Ovary (tissue), 3 donors: ENCODE measurements at regions not wholly inside any gene's neighbourhood (a gene's known extent, or its start where the extent isn't known, plus 50 kb on each side); places are given as distances from the start of the nearest gene placed in this dataset.

Experiments used
- EP300 ChIP-seq: sonication (generic); formaldehyde crosslinking; IDR thresholded peaks from one replicate; pipeline ENCODE4 v1.6.1; 2017; ENCODE audit warnings: antibody characterized with exemption
- POLR2A ChIP-seq: fragments of 450-650 bp; IDR thresholded peaks from one replicate; pipeline ENCODE4 v1.6.1; 2017; ENCODE audit warnings: antibody characterized with exemption, mild to moderate bottlenecking, moderate library complexity
- TF ChIP-seq, protein P1 (sequence below), 3 donors: fragments of 450-650 bp in 2 of 3; fragments of 200-600 bp in 1 of 3; IDR thresholded peaks; one replicate each; pipeline versions ENCODE4 v1.5.1 to v1.8.0; 2016 to 2022; ENCODE audit warnings: antibody characterized with exemption in 3 of 3, mild to moderate bottlenecking in 1 of 3
- donor health status: DM: no; HTN: no; CAD: no.

DNA sequence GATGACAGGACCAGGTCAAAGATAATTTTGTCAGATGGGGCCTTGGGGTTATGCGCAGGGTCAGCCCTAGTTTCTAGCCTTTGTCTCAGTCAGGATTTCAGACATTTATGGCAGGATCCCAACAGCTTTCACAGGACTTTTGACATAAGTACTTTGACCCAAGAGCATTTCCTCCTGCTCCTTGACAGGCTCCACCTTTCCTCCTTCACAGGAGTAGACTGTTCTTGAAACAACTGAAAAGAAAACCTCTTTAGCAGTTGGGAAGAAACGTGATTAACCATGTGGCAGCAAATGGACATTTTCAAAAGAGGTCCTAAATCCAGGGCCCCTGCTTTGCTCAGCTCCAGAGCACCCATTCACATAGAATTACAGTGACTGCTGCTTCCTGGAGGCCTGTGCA, 120.4 kb upstream of the MAP3K7 start:
- TF ChIP-seq EP300 (no peak), POLR2A (no peak)
- TF ChIP-seq, protein P1, sequence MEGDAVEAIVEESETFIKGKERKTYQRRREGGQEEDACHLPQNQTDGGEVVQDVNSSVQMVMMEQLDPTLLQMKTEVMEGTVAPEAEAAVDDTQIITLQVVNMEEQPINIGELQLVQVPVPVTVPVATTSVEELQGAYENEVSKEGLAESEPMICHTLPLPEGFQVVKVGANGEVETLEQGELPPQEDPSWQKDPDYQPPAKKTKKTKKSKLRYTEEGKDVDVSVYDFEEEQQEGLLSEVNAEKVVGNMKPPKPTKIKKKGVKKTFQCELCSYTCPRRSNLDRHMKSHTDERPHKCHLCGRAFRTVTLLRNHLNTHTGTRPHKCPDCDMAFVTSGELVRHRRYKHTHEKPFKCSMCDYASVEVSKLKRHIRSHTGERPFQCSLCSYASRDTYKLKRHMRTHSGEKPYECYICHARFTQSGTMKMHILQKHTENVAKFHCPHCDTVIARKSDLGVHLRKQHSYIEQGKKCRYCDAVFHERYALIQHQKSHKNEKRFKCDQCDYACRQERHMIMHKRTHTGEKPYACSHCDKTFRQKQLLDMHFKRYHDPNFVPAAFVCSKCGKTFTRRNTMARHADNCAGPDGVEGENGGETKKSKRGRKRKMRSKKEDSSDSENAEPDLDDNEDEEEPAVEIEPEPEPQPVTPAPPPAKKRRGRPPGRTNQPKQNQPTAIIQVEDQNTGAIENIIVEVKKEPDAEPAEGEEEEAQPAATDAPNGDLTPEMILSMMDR (IDR thresholded peaks at IDR 0.05), result no peak
